ENCODE measurements at regions not wholly inside any gene's neighbourhood (a gene's known extent, or its start where the extent isn't known, plus 50 kb on each side); places are given as distances from the start of the nearest gene placed in this dataset.
"Not testable (repeated sequence)": the region's sequence is repeated elsewhere in the genome, so short reads cannot be mapped to it uniquely, and the experiment has no call there.

- no peak for DNase-seq
Observed at GRCh38 chr1:68785328-68785727, 288.4 kb upstream of the DEPDC1 start.

- no peak for DNase-seq
Observed at GRCh38 chr1:68788762-68789161, 291.9 kb upstream of the DEPDC1 start.

- DNase-seq: no peak
Observed at GRCh38 chr1:68791800-68792199, 294.9 kb upstream of the DEPDC1 start.

- DNase-seq: no peak
Observed at GRCh38 chr1:68795956-68796355, 299.1 kb upstream of the DEPDC1 start.

- DNase-seq: no peak
Observed at GRCh38 chr1:68796888-68797287, 300.0 kb upstream of the DEPDC1 start.

- no peak for DNase-seq
Observed at GRCh38 chr1:68798071-68798470, 301.2 kb upstream of the DEPDC1 start.

- no peak for DNase-seq
Observed at GRCh38 chr1:68799096-68799495, 302.2 kb upstream of the DEPDC1 start.

- DNase-seq: no peak
Observed at GRCh38 chr1:68800182-68800581, 303.3 kb upstream of the DEPDC1 start.

GRCh38 chr1:68801440-68801839 lies 304.6 kb upstream of the DEPDC1 start:
- DNase-seq: no peak

GRCh38 chr1:68805097-68805641 lies 308.3 kb upstream of the DEPDC1 start:
- no peak for DNase-seq

- DNase-seq: no peak
Observed at GRCh38 chr1:68808351-68808750, 311.5 kb upstream of the DEPDC1 start.

- no peak for DNase-seq
Observed at GRCh38 chr1:68811806-68812205, 314.9 kb upstream of the DEPDC1 start.

- DNase-seq: no peak
Observed at GRCh38 chr1:68812333-68812732, 315.5 kb upstream of the DEPDC1 start.

- no peak for DNase-seq
Observed at GRCh38 chr1:68814067-68814466, 317.2 kb upstream of the DEPDC1 start.

- DNase-seq: no peak
Observed at GRCh38 chr1:68815632-68816031, 318.8 kb upstream of the DEPDC1 start.

- not testable (repeated sequence) for DNase-seq
Observed at GRCh38 chr1:68817505-68818210, 320.8 kb upstream of the DEPDC1 start.

GRCh38 chr1:68819190-68819829 lies 322.4 kb upstream of the DEPDC1 start:
- DNase-seq: no peak

GRCh38 chr1:68820151-68820550 lies 323.3 kb upstream of the DEPDC1 start:
- DNase-seq: no peak

- DNase-seq: no peak
Observed at GRCh38 chr1:68826836-68827235, 330.0 kb upstream of the DEPDC1 start.

GRCh38 chr1:68827261-68827660 lies 330.4 kb upstream of the DEPDC1 start:
- DNase-seq: no peak

- DNase-seq: no peak
Observed at GRCh38 chr1:68828013-68828412, 331.1 kb upstream of the DEPDC1 start.

- no peak for DNase-seq
Observed at GRCh38 chr1:68831281-68831680, 334.4 kb upstream of the DEPDC1 start.

- no peak for DNase-seq
Observed at GRCh38 chr1:68848017-68848416, 351.1 kb upstream of the DEPDC1 start.

GRCh38 chr1:68868606-68869005 lies 371.7 kb upstream of the DEPDC1 start:
- DNase-seq: no peak

Data from skin of body (tissue), 1 donor.